ENCODE measurements at regions not wholly inside any gene's neighbourhood (a gene's known extent, or its start where the extent isn't known, plus 50 kb on each side); places are given as distances from the start of the nearest gene placed in this dataset.
"Not testable (repeated sequence)": the region's sequence is repeated elsewhere in the genome, so short reads cannot be mapped to it uniquely, and the experiment has no call there.

DNA sequence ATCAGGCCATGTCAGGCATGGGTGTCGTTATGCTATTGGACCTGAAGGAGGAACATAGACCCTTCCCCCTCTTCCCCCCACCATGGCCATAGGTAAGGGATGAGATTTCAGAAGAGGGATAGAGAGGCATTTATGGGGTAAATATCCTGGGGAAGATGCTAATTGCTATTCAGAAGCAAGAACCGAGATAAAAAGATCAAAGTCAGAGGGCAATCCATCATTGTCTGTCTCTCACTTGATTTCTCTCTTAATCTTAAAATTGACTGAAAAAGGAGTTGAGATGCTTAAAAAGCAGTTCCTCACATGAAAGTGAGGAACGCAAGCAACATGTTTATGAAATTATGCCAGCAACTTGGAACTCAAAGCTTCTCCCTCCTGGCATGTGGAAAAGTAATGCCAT is 212.0 kb downstream of the RPAP3 start:
- H3K4me1 ChIP-seq (ENCODE audit: control insufficient read depth, insufficient read depth, low read length), result no peaks in the 10 kb centered on the region
- DNase-seq, result no peak
- WGBS (ENCODE audit: insufficient coverage), result no CpG with 5 or more reads among the region's 3 CpGs
- no peak overlapping the region for H3K27ac ChIP-seq (ENCODE audit: low read length)
- H3K27me3 ChIP-seq (ENCODE audit: control insufficient read depth, insufficient read depth, low read length), result no peaks in the 10 kb centered on the region
- no peak overlapping the region for H3K4me3 ChIP-seq (ENCODE audit: low read length)
- peaks cover 4% of the 10 kb centered on the region for H3K9me3 ChIP-seq (replicated peaks; ENCODE audit: control insufficient read depth, low read depth, low read length)
- H3K36me3 ChIP-seq (ENCODE audit: control insufficient read depth, insufficient read depth, low read length), result no peaks in the 10 kb centered on the region

DNA sequence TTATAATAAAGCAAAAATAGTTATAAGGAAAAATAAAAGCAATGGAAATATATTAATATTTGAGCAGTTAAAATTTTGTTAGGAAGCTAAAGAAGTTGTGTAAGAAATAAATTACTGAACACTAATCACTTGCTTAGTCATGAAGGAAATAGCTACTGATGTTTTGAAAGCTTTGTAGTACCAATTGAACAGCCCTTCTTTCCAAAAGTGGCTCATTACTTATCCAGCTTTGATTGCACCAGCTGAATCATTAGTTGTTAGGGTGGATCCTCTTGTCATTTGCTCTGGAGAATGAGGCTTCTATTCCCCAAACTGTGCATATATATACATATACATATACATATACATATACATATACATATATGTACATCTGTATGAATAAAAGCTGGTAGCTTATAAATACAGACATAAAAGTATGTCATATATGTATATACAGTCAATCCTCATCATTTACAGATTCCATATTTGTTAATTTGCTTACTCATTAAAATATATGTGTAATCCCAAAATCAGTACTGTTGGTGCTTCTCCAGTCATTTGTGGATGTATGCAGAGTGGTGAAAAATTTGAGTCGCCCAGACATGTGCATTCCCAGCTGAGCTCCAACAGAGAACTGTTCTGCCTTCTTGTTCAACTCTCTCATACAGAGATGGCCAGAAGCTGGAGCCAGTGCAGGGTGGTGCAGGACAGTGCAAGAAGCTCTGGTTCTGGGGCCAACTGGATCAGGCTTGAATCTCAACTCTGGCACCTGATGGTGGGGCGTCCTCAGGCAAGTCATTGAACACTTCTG is 214.1 kb downstream of the RPAP3 start:
- no peak for DNase-seq
- Histone ChIP-seq H3K27me3 (ENCODE audit: control insufficient read depth, insufficient read depth, low read length) (no peaks in the 10 kb centered on the region), H3K9me3 (replicated peaks; ENCODE audit: control insufficient read depth, low read depth, low read length) (no peaks in the 10 kb centered on the region), H3K4me3 (ENCODE audit: low read length) (no peak overlapping the region), H3K27ac (ENCODE audit: low read length) (no peak overlapping the region), H3K4me1 (ENCODE audit: control insufficient read depth, insufficient read depth, low read length) (no peaks in the 10 kb centered on the region), H3K36me3 (ENCODE audit: control insufficient read depth, insufficient read depth, low read length) (no peaks in the 10 kb centered on the region)
- WGBS (ENCODE audit: insufficient coverage), result no CpG with 5 or more reads among the region's 2 CpGs

- H3K4me1 ChIP-seq (ENCODE audit: control insufficient read depth, insufficient read depth, low read length), result no peaks in the 10 kb centered on the region
- DNase-seq, result no peak
- no peaks in the 10 kb centered on the region for H3K9me3 ChIP-seq (replicated peaks; ENCODE audit: control insufficient read depth, low read depth, low read length)
- no peak overlapping the region for H3K27ac ChIP-seq (ENCODE audit: low read length)
- H3K36me3 ChIP-seq (ENCODE audit: control insufficient read depth, insufficient read depth, low read length), result no peaks in the 10 kb centered on the region
- no peak overlapping the region for H3K4me3 ChIP-seq (ENCODE audit: low read length)
- no CpG with 5 or more reads among the region's 1 CpG for WGBS (ENCODE audit: insufficient coverage)
- H3K27me3 ChIP-seq (ENCODE audit: control insufficient read depth, insufficient read depth, low read length), result no peaks in the 10 kb centered on the region
Measured at GRCh38 chr12:47488888-47489287, 216.9 kb downstream of the RPAP3 start.

- Histone ChIP-seq H3K4me3 (ENCODE audit: low read length) (no peak overlapping the region), H3K27ac (ENCODE audit: low read length) (no peak overlapping the region), H3K27me3 (ENCODE audit: control insufficient read depth, insufficient read depth, low read length) (no peaks in the 10 kb centered on the region), H3K9me3 (replicated peaks; ENCODE audit: control insufficient read depth, low read depth, low read length) (peaks cover 5% of the 10 kb centered on the region), H3K4me1 (ENCODE audit: control insufficient read depth, insufficient read depth, low read length) (no peaks in the 10 kb centered on the region), H3K36me3 (ENCODE audit: control insufficient read depth, insufficient read depth, low read length) (no peaks in the 10 kb centered on the region)
- WGBS (ENCODE audit: insufficient coverage), result no CpG with 5 or more reads among the region's 2 CpGs
- DNase-seq, result no peak
Measured at GRCh38 chr12:47481041-47481440, 224.8 kb downstream of the RPAP3 start.

DNA sequence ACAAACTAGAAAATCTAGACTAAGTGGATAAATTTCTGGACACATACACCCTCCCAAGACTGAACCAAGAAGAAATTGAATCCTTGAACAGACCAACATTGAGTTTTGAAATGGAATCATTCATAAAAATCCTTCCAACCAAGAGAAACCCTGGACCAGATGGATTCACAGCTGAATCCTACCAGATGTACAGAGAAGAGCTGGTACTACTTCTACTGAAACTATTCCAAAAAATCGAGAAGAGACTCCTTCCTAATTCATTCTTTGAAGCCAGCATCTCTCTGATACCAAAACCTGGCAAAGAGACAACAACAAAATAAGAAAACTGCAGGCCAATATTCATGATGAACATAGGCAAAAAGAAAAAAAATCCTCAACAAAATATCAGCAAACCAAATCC is 227.4 kb downstream of the RPAP3 start:
- Histone ChIP-seq H3K27ac (ENCODE audit: low read length) (no peak overlapping the region), H3K9me3 (replicated peaks; ENCODE audit: control insufficient read depth, low read depth, low read length) (peaks cover 18% of the 10 kb centered on the region), H3K4me1 (ENCODE audit: control insufficient read depth, insufficient read depth, low read length) (no peaks in the 10 kb centered on the region), H3K4me3 (ENCODE audit: low read length) (no peak overlapping the region), H3K36me3 (ENCODE audit: control insufficient read depth, insufficient read depth, low read length) (no peaks in the 10 kb centered on the region), H3K27me3 (ENCODE audit: control insufficient read depth, insufficient read depth, low read length) (no peaks in the 10 kb centered on the region)
- no peak for DNase-seq
- no CpG with 5 or more reads among the region's 1 CpG for WGBS (ENCODE audit: insufficient coverage)

DNA sequence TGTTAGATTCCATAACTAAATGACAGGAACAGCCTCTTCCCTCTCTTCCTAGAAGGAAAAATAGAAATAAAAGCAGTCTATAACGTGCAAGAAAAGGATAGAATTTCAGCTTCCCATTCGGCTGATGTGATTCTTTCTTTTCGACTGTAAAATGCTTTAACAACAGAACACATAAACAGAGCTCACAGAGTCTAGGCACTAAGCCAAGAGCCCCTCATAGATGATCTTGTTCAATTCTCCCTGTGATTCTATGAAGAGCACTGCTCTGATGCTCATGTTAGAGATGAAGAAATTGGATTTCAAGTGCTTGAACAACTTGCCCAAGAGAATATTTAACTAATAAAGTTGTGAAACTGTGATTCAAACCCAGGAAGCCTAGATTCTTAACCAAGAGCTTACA is 232.7 kb downstream of the RPAP3 start:
- no peaks in the 10 kb centered on the region for H3K4me1 ChIP-seq (ENCODE audit: control insufficient read depth, insufficient read depth, low read length)
- DNase-seq, result no peak
- no CpG with 5 or more reads among the region's 3 CpGs for WGBS (ENCODE audit: insufficient coverage)

GRCh38 chr12:47470349-47470748 is 235.5 kb downstream of the RPAP3 start:
- H3K27ac ChIP-seq (ENCODE audit: low read length); H3K4me3 ChIP-seq (ENCODE audit: low read length); H3K9me3 ChIP-seq (replicated peaks; ENCODE audit: control insufficient read depth, low read depth, low read length); H3K36me3 ChIP-seq (ENCODE audit: control insufficient read depth, insufficient read depth, low read length); DNase-seq; H3K27me3 ChIP-seq (ENCODE audit: control insufficient read depth, insufficient read depth, low read length); H3K4me1 ChIP-seq (ENCODE audit: control insufficient read depth, insufficient read depth, low read length): not testable (repeated sequence)
- WGBS (ENCODE audit: insufficient coverage), result no CpG with 5 or more reads among the region's 1 CpG

More for the DNA sequence above, 232.7 kb downstream of the RPAP3 start:
- no peaks in the 10 kb centered on the region for H3K36me3 ChIP-seq (ENCODE audit: control insufficient read depth, insufficient read depth, low read length)
- no peak overlapping the region for H3K4me3 ChIP-seq (ENCODE audit: low read length)
- no peaks in the 10 kb centered on the region for H3K27me3 ChIP-seq (ENCODE audit: control insufficient read depth, insufficient read depth, low read length)
- H3K27ac ChIP-seq (ENCODE audit: low read length), result no peak overlapping the region
- H3K9me3 ChIP-seq (replicated peaks; ENCODE audit: control insufficient read depth, low read depth, low read length), result peaks cover 18% of the 10 kb centered on the region

GRCh38 chr12:47463918-47464317 is 241.9 kb downstream of the RPAP3 start:
- H3K36me3 ChIP-seq (ENCODE audit: control insufficient read depth, insufficient read depth, low read length); H3K4me3 ChIP-seq (ENCODE audit: low read length); H3K27me3 ChIP-seq (ENCODE audit: control insufficient read depth, insufficient read depth, low read length); H3K4me1 ChIP-seq (ENCODE audit: control insufficient read depth, insufficient read depth, low read length); H3K9me3 ChIP-seq (replicated peaks; ENCODE audit: control insufficient read depth, low read depth, low read length); H3K27ac ChIP-seq (ENCODE audit: low read length); DNase-seq: not testable (repeated sequence)
- no CpG with 5 or more reads among the region's 5 CpGs for WGBS (ENCODE audit: insufficient coverage)

GRCh38 chr12:47458279-47458678 is 247.6 kb downstream of the RPAP3 start:
- Histone ChIP-seq H3K27ac (ENCODE audit: low read length) (no peak overlapping the region), H3K4me3 (ENCODE audit: low read length) (no peak overlapping the region), H3K4me1 (ENCODE audit: control insufficient read depth, insufficient read depth, low read length) (no peaks in the 10 kb centered on the region), H3K9me3 (replicated peaks; ENCODE audit: control insufficient read depth, low read depth, low read length) (peaks cover 8% of the 10 kb centered on the region), H3K36me3 (ENCODE audit: control insufficient read depth, insufficient read depth, low read length) (no peaks in the 10 kb centered on the region), H3K27me3 (ENCODE audit: control insufficient read depth, insufficient read depth, low read length) (no peaks in the 10 kb centered on the region)
- DNase-seq, result no peak
- WGBS (ENCODE audit: insufficient coverage), result 100% methylated on average over 1 of the region's 4 CpGs

DNA sequence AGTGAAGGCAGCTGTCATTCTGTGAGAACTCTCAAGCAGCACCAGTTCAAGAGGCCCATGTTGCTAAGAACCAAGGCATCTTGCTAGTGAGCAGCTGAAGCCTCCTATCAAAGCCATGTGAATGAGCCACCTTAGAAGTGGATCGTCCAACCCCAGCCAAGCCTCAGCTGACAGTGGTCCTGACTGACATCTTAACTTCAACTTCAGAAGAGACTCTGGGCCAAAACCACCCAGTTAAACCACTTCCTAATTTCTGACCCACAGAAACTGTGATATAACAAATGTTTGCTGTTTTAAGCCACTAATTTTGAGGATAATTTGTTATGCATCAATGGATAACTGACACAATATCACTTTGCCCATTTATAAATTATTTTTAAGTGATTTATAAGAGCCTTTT is 256.0 kb downstream of the RPAP3 start:
- H3K27me3 ChIP-seq (ENCODE audit: control insufficient read depth, insufficient read depth, low read length), result no peaks in the 10 kb centered on the region
- H3K27ac ChIP-seq (ENCODE audit: low read length), result no peak overlapping the region
- 100% methylated on average over 1 of the region's 1 CpG for WGBS (ENCODE audit: insufficient coverage)
- no peaks in the 10 kb centered on the region for H3K9me3 ChIP-seq (replicated peaks; ENCODE audit: control insufficient read depth, low read depth, low read length)
- no peaks in the 10 kb centered on the region for H3K4me1 ChIP-seq (ENCODE audit: control insufficient read depth, insufficient read depth, low read length)
- no peak for DNase-seq
- no peak overlapping the region for H3K4me3 ChIP-seq (ENCODE audit: low read length)
- H3K36me3 ChIP-seq (ENCODE audit: control insufficient read depth, insufficient read depth, low read length), result no peaks in the 10 kb centered on the region

DNA sequence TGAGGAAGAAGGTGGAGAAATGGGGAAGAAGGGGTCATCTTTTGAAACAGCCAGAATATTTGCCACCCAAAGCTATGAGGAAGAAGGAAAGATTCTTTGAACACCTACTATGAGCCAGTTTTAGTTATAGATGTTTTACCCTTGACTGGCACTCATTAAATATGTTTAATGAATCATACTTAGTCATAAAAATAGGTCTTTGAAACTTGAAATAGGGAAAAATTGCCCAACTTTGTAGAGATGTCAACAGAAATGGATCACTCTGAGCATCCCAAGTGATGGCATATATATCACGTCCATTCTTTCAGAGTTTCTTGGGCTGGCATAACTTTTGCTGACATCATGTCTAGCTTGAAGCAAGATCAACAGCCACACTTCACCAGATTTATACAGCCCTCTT is 263.5 kb downstream of the RPAP3 start:
- DNase-seq, result no peak
- no peak overlapping the region for H3K4me3 ChIP-seq (ENCODE audit: low read length)
- no peak overlapping the region for H3K27ac ChIP-seq (ENCODE audit: low read length)
- H3K9me3 ChIP-seq (replicated peaks; ENCODE audit: control insufficient read depth, low read depth, low read length), result peaks cover 7% of the 10 kb centered on the region
- no peaks in the 10 kb centered on the region for H3K27me3 ChIP-seq (ENCODE audit: control insufficient read depth, insufficient read depth, low read length)
- no peaks in the 10 kb centered on the region for H3K4me1 ChIP-seq (ENCODE audit: control insufficient read depth, insufficient read depth, low read length)
- 56% methylated on average over 1 of the region's 1 CpG for WGBS (ENCODE audit: insufficient coverage)
- H3K36me3 ChIP-seq (ENCODE audit: control insufficient read depth, insufficient read depth, low read length), result no peaks in the 10 kb centered on the region

All from muscle of leg (tissue), 3 donors.